TTC549 (cell line): ENCODE measurements at regions not wholly inside any gene's neighbourhood (a gene's known extent, or its start where the extent isn't known, plus 50 kb on each side); places are given as distances from the start of the nearest gene placed in this dataset.

Experiments used
- FAIRE-seq: peaks from 2 replicates; lab custom pipeline; 2012; peaks lifted over from hg19 to GRCh38; lab: Jason Lieb, UNC

- FAIRE-seq: no peak
Observed at GRCh38 chr2:126827371-126827770, 71.3 kb upstream of the TEX51 start.

GRCh38 chr2:126828051-126828450, 70.6 kb upstream of the TEX51 start:
- no peak for FAIRE-seq

GRCh38 chr2:126828491-126828890, 70.2 kb upstream of the TEX51 start:
- FAIRE-seq: no peak

GRCh38 chr2:126831234-126832005, 67.3 kb upstream of the TEX51 start:
- FAIRE-seq: no peak

- no peak for FAIRE-seq
Observed at GRCh38 chr2:126832014-126832413, 66.7 kb upstream of the TEX51 start.

- FAIRE-seq: no peak
Observed at GRCh38 chr2:126832757-126833156, 65.9 kb upstream of the TEX51 start.

- no peak for FAIRE-seq
Observed at GRCh38 chr2:126834006-126834659, 64.6 kb upstream of the TEX51 start.

GRCh38 chr2:126835261-126835660, 63.4 kb upstream of the TEX51 start:
- no peak for FAIRE-seq

- no peak for FAIRE-seq
Observed at GRCh38 chr2:126835831-126836230, 62.9 kb upstream of the TEX51 start.

- FAIRE-seq: no peak
Observed at GRCh38 chr2:126836761-126837679, 61.7 kb upstream of the TEX51 start.

- FAIRE-seq: no peak
Observed at GRCh38 chr2:126837966-126838715, 60.5 kb upstream of the TEX51 start.

- no peak for FAIRE-seq
Observed at GRCh38 chr2:126838716-126838985, 60.0 kb upstream of the TEX51 start.

- FAIRE-seq: no peak
Observed at GRCh38 chr2:126839796-126840195, 58.9 kb upstream of the TEX51 start.

GRCh38 chr2:126843081-126843480, 55.6 kb upstream of the TEX51 start:
- no peak for FAIRE-seq

GRCh38 chr2:126846241-126846640, 52.4 kb upstream of the TEX51 start:
- no peak for FAIRE-seq
